SH-SY5Y (cell line): ENCODE measurements at regions not wholly inside any gene's neighbourhood (a gene's known extent, or its start where the extent isn't known, plus 50 kb on each side); places are given as distances from the start of the nearest gene placed in this dataset.

Source experiments
- GATA2 ChIP-seq: IDR thresholded peaks from 2 replicates; pipeline ENCODE4 v1.6.1; 2011; ENCODE audit warnings: mild to moderate bottlenecking, low read depth, low read length
- GATA3 ChIP-seq: IDR thresholded peaks from 2 replicates; pipeline ENCODE4 v1.6.1; 2011; ENCODE audit warnings: low read depth, mild to moderate bottlenecking, low read length, moderate library complexity

DNA sequence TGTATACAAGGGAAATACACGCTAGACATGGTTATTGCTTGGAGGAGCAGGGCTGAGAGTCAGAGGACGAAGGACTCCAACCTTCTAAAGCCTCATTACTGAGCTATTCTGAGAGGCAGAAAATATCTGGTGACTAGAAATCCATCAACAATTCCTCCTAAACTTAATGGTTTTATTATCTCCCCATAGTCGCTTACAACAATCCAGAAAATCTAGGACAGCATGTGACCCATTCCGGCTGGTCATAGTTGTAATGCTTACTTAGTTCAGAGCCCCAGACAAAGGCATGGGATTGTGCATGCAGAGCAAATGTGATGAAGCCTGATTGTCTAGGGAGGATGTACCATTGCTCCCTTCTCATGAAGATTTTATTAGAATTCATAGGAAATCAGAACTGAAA is 114.5 kb upstream of the PLXNA2 start:
- TF ChIP-seq GATA3 (no peak), GATA2 (no peak)
